CD4-positive, alpha-beta memory T cell (primary cell): ENCODE measurements at regions not wholly inside any gene's neighbourhood (a gene's known extent, or its start where the extent isn't known, plus 50 kb on each side); places are given as distances from the start of the nearest gene placed in this dataset.

ENCODE experiments used
- CTCF ChIA-PET: fragments of 350-600 bp; sonication (Branson Sonifier 250); formaldehyde crosslinking; loops from one replicate; lab custom pipeline; 2021; ENCODE audit warnings: inconsistent platforms; ENCODE audit not compliant: partially characterized antibody; lab: Charles Lee
- POLR2A ChIA-PET: fragments of 350-600 bp; sonication (Branson Sonifier 250); formaldehyde crosslinking; loops from one replicate; lab custom pipeline; 2021; ENCODE audit not compliant: partially characterized antibody; lab: Charles Lee
- DNase-seq, 5 donors: peaks; one replicate each; pipeline versions ENCODE4 v3.0.0 to v3.0.0-alpha.2; 2020 to 2022; ENCODE audit warnings: mixed read lengths in 1 of 5
- H3K27ac ChIP-seq: one replicate; pipeline ENCODE4 v1.7.0; 2013; ENCODE audit warnings: low read depth, low read length
- H3K27me3 ChIP-seq: 2 replicates; pipeline ENCODE4 v1.7.0; 2013; ENCODE audit warnings: mild to moderate bottlenecking, low read length, moderate library complexity; ENCODE audit not compliant: insufficient read depth
- H3K36me3 ChIP-seq: 2 replicates; pipeline ENCODE4 v1.7.0; 2013; ENCODE audit warnings: mild to moderate bottlenecking, low read length, moderate library complexity; ENCODE audit not compliant: insufficient read depth
- H3K4me1 ChIP-seq: 2 replicates; pipeline ENCODE4 v1.7.0; 2013; ENCODE audit warnings: mild to moderate bottlenecking, low read length, moderate library complexity; ENCODE audit not compliant: insufficient read depth
- H3K4me3 ChIP-seq, 2 donors: one replicate each; pipeline ENCODE4 v1.7.0; 2013; ENCODE audit warnings: low read length in 2 of 2, mild to moderate bottlenecking in 1 of 2
- H3K9me3 ChIP-seq, 2 donors: one replicate each; pipeline ENCODE4 v1.7.0; 2013; ENCODE audit warnings: low read length in 2 of 2, control low read depth in 1 of 2; ENCODE audit not compliant: control insufficient read depth in 1 of 2
- H3K27ac Mint-ChIP-seq, 7 donors: one replicate each; pipeline ENCODE4 v1.8.0; 2020 to 2021; ENCODE audit warnings: mixed read lengths in 7 of 7, mild to moderate bottlenecking in 6 of 7, inconsistent platforms in 3 of 7, moderate library complexity in 3 of 7
- H3K27me3 Mint-ChIP-seq, 2 donors: one replicate each; pipeline ENCODE4 v1.8.0; 2020 to 2021; ENCODE audit warnings: mixed read lengths in 2 of 2
- H3K36me3 Mint-ChIP-seq, 2 donors: one replicate each; pipeline ENCODE4 v1.8.0; 2020 to 2021; ENCODE audit warnings: mixed read lengths in 2 of 2, inconsistent platforms in 1 of 2, mild to moderate bottlenecking in 1 of 2
- H3K4me1 Mint-ChIP-seq, 4 donors: one replicate each; pipeline ENCODE4 v1.8.0; 2020 to 2021; ENCODE audit warnings: mixed read lengths in 4 of 4, mild to moderate bottlenecking in 1 of 4
- H3K4me3 Mint-ChIP-seq, 8 donors: one replicate each; pipeline ENCODE4 v1.8.0; 2020 to 2021; ENCODE audit warnings: mixed read lengths in 8 of 8, mild to moderate bottlenecking in 7 of 8, moderate library complexity in 6 of 8, inconsistent platforms in 3 of 8
- H3K9me3 Mint-ChIP-seq, 8 donors: one replicate each; pipeline ENCODE4 v1.8.0; 2020 to 2021; ENCODE audit warnings: mixed read lengths in 8 of 8, mild to moderate bottlenecking in 5 of 8, inconsistent platforms in 3 of 8, moderate library complexity in 1 of 8
- intact Hi-C: fragments of 100-400 bp; cut with micrococcal nuclease; formaldehyde crosslinking; loops from one replicate; pipeline ENCODE4 v1.15.1; 2023

DNA sequence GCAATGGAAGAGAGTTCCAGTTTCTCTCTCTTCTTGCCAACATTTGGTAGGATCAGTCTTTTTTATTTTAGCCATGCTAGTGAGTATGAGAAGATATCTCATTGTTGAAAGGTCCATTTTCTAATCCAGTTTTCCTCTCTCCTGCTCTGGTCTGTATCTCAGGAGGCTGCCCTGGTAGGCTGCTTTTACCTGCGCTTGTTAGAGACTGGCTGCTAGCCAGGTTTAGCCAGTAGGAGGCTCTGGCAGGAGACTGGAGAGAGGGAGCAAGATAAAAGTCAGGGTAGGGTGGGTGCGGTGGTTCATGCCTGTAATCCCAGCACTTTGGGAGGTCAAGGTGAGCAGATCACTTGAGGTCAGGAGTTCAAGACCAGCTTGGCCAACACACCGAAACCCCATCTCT, 68.6 kb upstream of the FOXP4 start:
- intact Hi-C loops = no loop called here
- Mint-ChIP-seq H3K27me3 (peaks cover 18 to 34% of the 10 kb centered on the region in 2 donors), H3K9me3 (peaks cover 0 to 2% (median 0%) of the 10 kb centered on the region in 8 donors), H3K27ac (no peak overlapping the region), H3K4me3 (no peak overlapping the region), H3K4me1 (peaks cover 0 to 5% (median 2%) of the 10 kb centered on the region in 4 donors), H3K36me3 (no peaks in the 10 kb centered on the region)
- H3K27me3 ChIP-seq = no peaks in the 10 kb centered on the region
- no peaks in the 10 kb centered on the region for H3K4me1 ChIP-seq
- no peak for DNase-seq
- no peak overlapping the region for H3K27ac ChIP-seq
- H3K9me3 ChIP-seq = no peaks in the 10 kb centered on the region
- ChIA-PET POLR2A (interaction anchor here (1.0 kb wide), 1 partner anchor 46 kb away, joined by 3 read pairs; no protein-coding TSS in a partner anchor), CTCF (interaction anchor here (1.2 kb wide), 1 partner anchor 19 kb away, joined by 3 read pairs; no protein-coding TSS in a partner anchor)
- H3K36me3 ChIP-seq = no peaks in the 10 kb centered on the region
- H3K4me3 ChIP-seq = no peak overlapping the region

DNA sequence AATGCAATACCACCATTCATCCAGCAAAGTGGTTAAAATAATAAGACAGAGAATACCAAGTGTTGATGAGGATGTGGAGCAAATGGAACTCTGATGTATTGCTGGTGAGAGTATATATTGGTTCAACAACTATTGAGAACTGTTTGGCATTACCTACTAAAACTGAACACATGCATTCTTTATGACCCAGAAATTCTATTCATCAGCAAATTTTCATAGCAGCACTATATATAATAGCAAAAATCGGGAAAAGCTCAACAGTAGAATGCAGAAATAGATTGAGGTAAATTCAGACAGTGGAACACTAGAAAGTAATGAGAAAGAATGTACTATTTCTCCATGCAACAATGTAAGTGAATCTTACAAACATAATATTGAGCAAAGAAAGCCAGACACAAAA, 62.2 kb upstream of the FOXP4 start:
- H3K9me3 Mint-ChIP-seq = no peaks in the 10 kb centered on the region
- no peaks in the 10 kb centered on the region for H3K36me3 Mint-ChIP-seq
- no peaks in the 10 kb centered on the region for H3K4me1 ChIP-seq
- no peaks in the 10 kb centered on the region for H3K36me3 ChIP-seq
- intact Hi-C loops = no loop called here
- H3K27ac ChIP-seq = no peak overlapping the region
- DNase-seq = no peak
- CTCF ChIA-PET = no interaction called here
- POLR2A ChIA-PET = no interaction called here
- no peak overlapping the region for H3K4me3 ChIP-seq
- H3K27me3 ChIP-seq = no peaks in the 10 kb centered on the region
- no peak overlapping the region for H3K4me3 Mint-ChIP-seq
- no peaks in the 10 kb centered on the region for H3K9me3 ChIP-seq
- H3K4me1 Mint-ChIP-seq = peaks cover 0 to 2% (median 0%) of the 10 kb centered on the region in 4 donors
- peaks cover 7 to 17% of the 10 kb centered on the region in 2 donors for H3K27me3 Mint-ChIP-seq
- no peak overlapping the region for H3K27ac Mint-ChIP-seq

DNA sequence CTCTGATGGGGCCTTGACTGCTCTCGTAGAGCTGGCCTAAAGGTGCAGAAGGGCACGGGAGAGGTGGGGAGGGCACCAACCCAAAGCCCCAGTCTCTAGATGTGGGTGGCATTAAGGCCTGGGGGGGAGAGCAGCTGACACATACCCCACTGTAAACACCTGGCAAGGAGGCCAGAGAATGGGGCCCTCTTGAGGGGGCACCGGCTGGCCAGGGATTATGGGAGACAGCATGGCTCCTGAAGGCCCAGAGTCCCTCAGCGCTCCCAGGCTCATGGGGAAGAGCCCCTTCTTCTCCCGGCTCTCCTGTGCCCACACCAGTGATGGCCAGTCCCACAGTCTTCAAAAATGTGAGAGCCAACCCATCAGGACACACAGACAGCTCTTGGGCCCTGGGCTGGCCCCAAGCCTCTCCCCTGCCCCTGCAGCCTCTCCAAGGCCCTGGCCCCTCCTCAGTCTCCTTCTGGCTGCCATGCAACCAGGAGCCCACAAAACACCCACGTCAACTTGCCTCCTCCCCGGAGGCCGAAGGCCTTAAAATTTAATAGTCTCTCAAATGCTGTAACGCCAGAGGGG, 58.2 kb upstream of the FOXP4 start:
- Mint-ChIP-seq H3K9me3 (no peaks in the 10 kb centered on the region), H3K36me3 (no peaks in the 10 kb centered on the region), H3K4me1 (peaks cover 0 to 3% (median 0%) of the 10 kb centered on the region in 4 donors), H3K27me3 (peaks cover 15 to 17% of the 10 kb centered on the region in 2 donors), H3K27ac (no peak overlapping the region), H3K4me3 (no peak overlapping the region)
- no peak for DNase-seq
- CTCF ChIA-PET = no interaction called here
- H3K27ac ChIP-seq = no peak overlapping the region
- intact Hi-C loops = no loop called here
- POLR2A ChIA-PET = no interaction called here
- H3K36me3 ChIP-seq = no peaks in the 10 kb centered on the region
- H3K4me3 ChIP-seq = no peak overlapping the region
- no peaks in the 10 kb centered on the region for H3K27me3 ChIP-seq
- H3K4me1 ChIP-seq = no peaks in the 10 kb centered on the region
- no peaks in the 10 kb centered on the region for H3K9me3 ChIP-seq

DNA sequence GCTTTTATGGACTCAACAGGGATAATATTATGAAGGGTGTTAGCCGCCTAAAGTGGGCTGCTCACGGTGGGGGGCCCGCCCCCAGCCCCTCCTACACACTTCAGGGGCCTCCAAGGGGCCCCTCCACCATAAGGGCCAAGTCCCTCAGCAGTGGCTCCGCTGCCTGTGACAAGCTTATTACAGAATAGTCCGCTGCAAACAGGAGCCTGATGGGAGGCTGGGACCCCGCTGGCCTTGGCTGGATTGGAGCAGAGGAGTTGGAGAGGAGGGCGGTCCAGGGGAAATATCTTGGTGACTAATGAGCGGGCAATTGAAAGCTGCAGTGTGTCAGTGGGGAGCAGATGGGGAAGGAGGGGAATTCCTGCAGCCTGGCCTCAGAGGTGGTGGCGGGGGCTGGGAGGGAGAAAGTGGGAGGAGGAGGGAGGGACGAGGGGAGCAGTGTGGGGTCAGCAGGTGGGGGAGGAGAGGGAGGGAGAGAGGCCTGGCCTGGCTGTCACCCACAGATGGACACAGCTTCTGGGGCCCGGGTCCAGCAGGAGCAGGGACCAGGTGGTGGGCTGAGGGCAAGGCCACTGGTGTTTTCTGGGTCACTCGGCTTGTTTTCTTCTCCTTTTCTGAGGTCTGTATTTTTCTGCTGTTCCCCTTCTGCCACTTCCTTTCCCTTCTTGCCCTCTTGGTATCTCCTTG, 57.6 kb upstream of the FOXP4 start:
- Histone ChIP-seq H3K36me3 (no peaks in the 10 kb centered on the region), H3K4me1 (no peaks in the 10 kb centered on the region), H3K9me3 (no peaks in the 10 kb centered on the region), H3K27ac (no peak overlapping the region), H3K4me3 (no peak overlapping the region), H3K27me3 (no peaks in the 10 kb centered on the region)
- DNase-seq = no peak
- no peak overlapping the region for H3K4me3 Mint-ChIP-seq
- no peak overlapping the region for H3K27ac Mint-ChIP-seq
- H3K4me1 Mint-ChIP-seq = peaks cover 0 to 3% (median 0%) of the 10 kb centered on the region in 4 donors
- POLR2A ChIA-PET = no interaction called here
- no peaks in the 10 kb centered on the region for H3K9me3 Mint-ChIP-seq
- CTCF ChIA-PET = no interaction called here
- intact Hi-C loops = no loop called here
- no peaks in the 10 kb centered on the region for H3K36me3 Mint-ChIP-seq
- H3K27me3 Mint-ChIP-seq = peaks cover 15 to 17% of the 10 kb centered on the region in 2 donors

DNA sequence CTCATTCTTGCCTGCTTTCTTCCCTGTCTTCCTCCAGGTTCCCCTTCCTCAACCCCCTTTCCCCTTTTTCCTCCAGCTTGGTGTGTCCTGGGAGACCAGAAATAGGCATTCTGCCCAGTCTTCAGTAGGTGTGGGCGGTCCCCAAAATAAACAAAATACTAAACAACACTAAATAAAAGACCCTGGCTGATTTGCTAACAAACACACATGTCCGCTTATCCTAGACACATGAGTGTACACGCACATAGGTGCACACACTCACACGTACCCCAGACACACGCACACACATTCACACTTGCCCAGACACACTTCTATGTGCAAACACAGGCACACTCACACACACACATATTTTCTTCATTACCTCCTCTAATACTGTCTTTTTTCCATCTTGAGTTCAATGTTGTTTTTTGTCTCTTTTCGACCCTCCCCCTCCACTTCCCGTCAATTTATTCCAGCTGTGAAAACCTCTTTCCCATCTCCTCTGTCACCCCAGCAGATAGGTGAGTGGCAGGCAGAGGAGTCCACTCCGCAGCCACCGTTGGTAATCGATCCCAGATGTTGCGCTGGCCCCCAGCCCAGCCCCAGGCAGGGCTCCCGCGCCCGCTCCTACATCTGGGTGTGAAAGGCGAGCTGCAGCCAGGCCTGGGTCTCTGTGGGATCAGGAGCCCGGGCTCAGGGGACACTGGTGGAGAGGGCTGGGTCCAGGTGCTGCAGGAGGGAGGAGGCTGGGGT, 56.9 kb upstream of the FOXP4 start:
- H3K27me3 Mint-ChIP-seq = peaks cover 14 to 24% of the 10 kb centered on the region in 2 donors
- no peak overlapping the region for H3K27ac ChIP-seq
- CTCF ChIA-PET = no interaction called here

DNA sequence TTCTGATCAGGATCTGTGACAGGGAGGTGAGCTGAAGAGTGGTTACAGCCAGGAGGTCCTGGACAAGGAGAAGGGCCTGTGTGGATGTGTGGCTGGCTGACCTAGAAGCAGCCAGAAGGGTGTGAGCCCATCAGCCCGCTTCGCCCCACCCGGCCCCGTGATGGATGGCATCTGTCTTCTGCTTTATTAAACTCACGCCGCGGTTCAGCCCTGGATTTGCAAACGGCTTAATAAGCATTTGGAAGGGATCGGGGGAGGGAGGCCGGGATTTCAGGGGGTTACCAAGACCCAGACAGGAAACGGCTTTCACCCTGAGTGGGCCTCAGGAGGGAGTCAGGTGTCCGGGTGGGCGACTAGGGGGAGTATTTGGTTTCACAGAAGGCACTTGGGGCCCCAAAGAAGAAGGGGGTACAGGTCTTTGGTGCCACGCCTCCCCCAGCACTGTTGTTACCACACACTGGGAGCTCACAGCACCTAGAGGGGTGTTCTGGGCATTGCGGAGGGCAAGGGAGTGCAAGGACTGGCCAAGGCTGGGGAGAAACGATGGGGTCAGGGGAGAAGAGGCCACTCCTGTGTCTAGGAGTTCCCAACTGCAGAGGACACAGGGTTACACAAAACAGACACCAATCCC, 53.8 kb upstream of the FOXP4 start:
- no peak for DNase-seq
- intact Hi-C loops = no loop called here
- CTCF ChIA-PET = no interaction called here
- POLR2A ChIA-PET = no interaction called here
- no peaks in the 10 kb centered on the region for H3K9me3 ChIP-seq
- no peaks in the 10 kb centered on the region for H3K4me1 ChIP-seq
- H3K4me3 ChIP-seq = no peak overlapping the region
- H3K36me3 ChIP-seq = no peaks in the 10 kb centered on the region
- Mint-ChIP-seq H3K4me1 (peaks cover 0 to 3% (median 0%) of the 10 kb centered on the region in 4 donors), H3K27me3 (peaks cover 11 to 18% of the 10 kb centered on the region in 2 donors), H3K36me3 (no peaks in the 10 kb centered on the region), H3K4me3 (no peak overlapping the region), H3K27ac (no peak overlapping the region), H3K9me3 (no peaks in the 10 kb centered on the region)
- no peak overlapping the region for H3K27ac ChIP-seq
- H3K27me3 ChIP-seq = no peaks in the 10 kb centered on the region

More for the DNA sequence above, 56.9 kb upstream of the FOXP4 start:
- Histone ChIP-seq H3K4me1 (no peaks in the 10 kb centered on the region), H3K27me3 (no peaks in the 10 kb centered on the region), H3K4me3 (no peak overlapping the region), H3K9me3 (no peaks in the 10 kb centered on the region), H3K36me3 (no peaks in the 10 kb centered on the region)
- DNase-seq = no peak
- POLR2A ChIA-PET = no interaction called here
- Mint-ChIP-seq H3K36me3 (no peaks in the 10 kb centered on the region), H3K4me3 (no peak overlapping the region), H3K27ac (peak overlapping the region in 1 of 7 donors; percentile 9), H3K4me1 (peaks cover 0 to 3% (median 0%) of the 10 kb centered on the region in 4 donors), H3K9me3 (no peaks in the 10 kb centered on the region)
- intact Hi-C loops = no loop called here
